Prostate gland (tissue), 2 donors: ENCODE measurements at regions not wholly inside any gene's neighbourhood (a gene's known extent, or its start where the extent isn't known, plus 50 kb on each side); places are given as distances from the start of the nearest gene placed in this dataset.

Experiments used
- POLR2A ChIP-seq: fragments of 450-650 bp; IDR thresholded peaks from one replicate; pipeline ENCODE4 v1.6.1; 2016; ENCODE audit warnings: antibody characterized with exemption, mild to moderate bottlenecking
- POLR2AphosphoS5 ChIP-seq: sonication (generic); formaldehyde crosslinking; IDR thresholded peaks from one replicate; pipeline ENCODE4 v1.6.1; 2017; ENCODE audit warnings: antibody characterized with exemption
- TF ChIP-seq, protein P1 (sequence below), 4 experiments: fragments of 200-600 bp in 2 of 4; fragments of 450-650 bp in 2 of 4; sonication (generic) in 2 of 4; IDR thresholded peaks; 1 replicate in 3 of 4; 2 replicates in 1 of 4; pipeline ENCODE4 v1.5.1; 2016 to 2019; ENCODE audit warnings: antibody characterized with exemption in 4 of 4, mild to moderate bottlenecking in 2 of 4, moderate library complexity in 2 of 4

DNA sequence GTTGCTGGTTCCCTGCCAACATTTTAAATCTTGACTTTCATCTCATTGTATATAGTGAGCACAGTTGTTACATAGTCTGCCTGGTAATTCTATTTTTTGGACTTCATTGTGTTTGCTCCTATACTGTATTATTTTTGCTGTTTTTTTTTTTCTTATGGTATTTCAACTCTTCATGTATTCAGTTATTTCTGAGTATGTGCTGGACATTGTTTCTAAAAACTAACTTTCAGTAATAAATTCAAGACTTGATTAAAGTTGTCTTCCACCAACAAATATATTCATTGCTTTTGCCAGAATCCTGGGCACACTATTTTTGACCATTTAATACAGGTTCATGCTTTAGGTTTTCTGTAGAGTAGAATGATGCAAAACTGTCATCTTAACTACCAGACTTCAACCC lies 698.3 kb downstream of the MAFB start:
- TF ChIP-seq POLR2AphosphoS5 (no peak), POLR2A (no peak)
- TF ChIP-seq, protein P1, sequence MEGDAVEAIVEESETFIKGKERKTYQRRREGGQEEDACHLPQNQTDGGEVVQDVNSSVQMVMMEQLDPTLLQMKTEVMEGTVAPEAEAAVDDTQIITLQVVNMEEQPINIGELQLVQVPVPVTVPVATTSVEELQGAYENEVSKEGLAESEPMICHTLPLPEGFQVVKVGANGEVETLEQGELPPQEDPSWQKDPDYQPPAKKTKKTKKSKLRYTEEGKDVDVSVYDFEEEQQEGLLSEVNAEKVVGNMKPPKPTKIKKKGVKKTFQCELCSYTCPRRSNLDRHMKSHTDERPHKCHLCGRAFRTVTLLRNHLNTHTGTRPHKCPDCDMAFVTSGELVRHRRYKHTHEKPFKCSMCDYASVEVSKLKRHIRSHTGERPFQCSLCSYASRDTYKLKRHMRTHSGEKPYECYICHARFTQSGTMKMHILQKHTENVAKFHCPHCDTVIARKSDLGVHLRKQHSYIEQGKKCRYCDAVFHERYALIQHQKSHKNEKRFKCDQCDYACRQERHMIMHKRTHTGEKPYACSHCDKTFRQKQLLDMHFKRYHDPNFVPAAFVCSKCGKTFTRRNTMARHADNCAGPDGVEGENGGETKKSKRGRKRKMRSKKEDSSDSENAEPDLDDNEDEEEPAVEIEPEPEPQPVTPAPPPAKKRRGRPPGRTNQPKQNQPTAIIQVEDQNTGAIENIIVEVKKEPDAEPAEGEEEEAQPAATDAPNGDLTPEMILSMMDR (IDR thresholded peaks at IDR 0.05), result no peak
